ENCODE measurements at regions not wholly inside any gene's neighbourhood (a gene's known extent, or its start where the extent isn't known, plus 50 kb on each side); places are given as distances from the start of the nearest gene placed in this dataset.

DNA sequence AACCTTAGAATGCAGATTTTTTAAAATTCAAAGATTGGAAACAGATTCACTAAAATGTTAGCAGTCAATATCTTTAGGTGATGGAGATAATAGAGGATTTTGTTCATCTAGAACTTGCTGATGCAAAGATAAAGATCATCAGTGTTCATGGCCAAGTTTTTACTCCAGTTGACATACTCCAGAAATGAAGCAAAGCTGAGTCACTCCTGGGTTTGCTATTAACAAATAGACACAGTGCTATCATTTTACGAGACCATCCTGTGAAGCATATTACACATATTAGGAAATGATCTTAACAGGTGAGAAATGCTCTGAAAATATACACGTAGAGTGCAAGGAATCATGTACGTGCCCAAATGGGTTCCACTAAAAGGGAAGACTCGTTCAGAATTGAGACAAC lies 170.6 kb upstream of the FAM9B start (continued):
- TF ChIP-seq, protein P1, sequence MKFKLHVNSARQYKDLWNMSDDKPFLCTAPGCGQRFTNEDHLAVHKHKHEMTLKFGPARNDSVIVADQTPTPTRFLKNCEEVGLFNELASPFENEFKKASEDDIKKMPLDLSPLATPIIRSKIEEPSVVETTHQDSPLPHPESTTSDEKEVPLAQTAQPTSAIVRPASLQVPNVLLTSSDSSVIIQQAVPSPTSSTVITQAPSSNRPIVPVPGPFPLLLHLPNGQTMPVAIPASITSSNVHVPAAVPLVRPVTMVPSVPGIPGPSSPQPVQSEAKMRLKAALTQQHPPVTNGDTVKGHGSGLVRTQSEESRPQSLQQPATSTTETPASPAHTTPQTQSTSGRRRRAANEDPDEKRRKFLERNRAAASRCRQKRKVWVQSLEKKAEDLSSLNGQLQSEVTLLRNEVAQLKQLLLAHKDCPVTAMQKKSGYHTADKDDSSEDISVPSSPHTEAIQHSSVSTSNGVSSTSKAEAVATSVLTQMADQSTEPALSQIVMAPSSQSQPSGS (IDR thresholded peaks at IDR 0.05; ENCODE audit: low read length): no peak
- no peak for TF ChIP-seq NANOG (IDR thresholded peaks at IDR 0.05; ENCODE audit: insufficient read depth, low read depth, low read length, poor library complexity, severe bottlenecking)
- TF ChIP-seq SUZ12 (IDR thresholded peaks at IDR 0.05; ENCODE audit: low read length): no peak
- no peak for TF ChIP-seq HDAC2 (IDR thresholded peaks at IDR 0.05; ENCODE audit: borderline replicate concordance in 1 of 2, low read depth in 2 of 2, low read length in 2 of 2)
